K562 (cell line): ENCODE measurements at regions not wholly inside any gene's neighbourhood (a gene's known extent, or its start where the extent isn't known, plus 50 kb on each side); places are given as distances from the start of the nearest gene placed in this dataset.

Experiments
- ATAC-seq: fragments of 200-7000 bp; cut with Tn5 transposase; 3 replicates; pipeline ENCODE4 v1.9.1; 2020; ENCODE audit warnings: moderate library complexity
- BruUV-seq: library from RNA; stranded (reverse); fragments of 400-500 nt; replicated peaks from 2 replicates; lab custom pipeline; 2021; lab: Mats Ljungman, UMichigan
- CTCF ChIA-PET: fragments of 300-600 bp; formaldehyde crosslinking; extraction: SDS; loops from one replicate; lab custom pipeline; 2021; ENCODE audit warnings: low intra/inter-chr PET ratio; lab: Yijun Ruan, JAX
- POLR2A ChIA-PET: fragments of 300-600, 350-650 bp; sonication (Branson Sonifier 250); formaldehyde crosslinking; extraction: SDS; loops from one replicate; lab custom pipeline; 2021; ENCODE audit warnings: antibody characterized with exemption, inconsistent platforms; lab: Yijun Ruan, JAX
- DNase-seq, 4 experiments: peaks; one replicate each; pipeline versions ENCODE4 v3.0.0 to v3.0.0-alpha.2; 2011 to 2018; ENCODE audit warnings: low spot score in 3 of 4, mixed read lengths in 3 of 4; ENCODE audit errors: extremely low read depth in 1 of 4
- FAIRE-seq: peaks from 2 replicates; lab custom pipeline; 2011; peaks lifted over from hg19 to GRCh38; lab: Jason Lieb, UNC
- H2AFZ ChIP-seq: 2 replicates; pipeline ENCODE4 v1.6.0; 2011; ENCODE audit warnings: low read depth, low read length, control low read depth, inconsistent platforms
- H3K27ac ChIP-seq: fragments of 200-600 bp; 3 replicates; pipeline ENCODE4 v1.8.0; 2011; ENCODE audit warnings: low read depth, mild to moderate bottlenecking, control low read depth, inconsistent platforms, low read length, moderate library complexity, mixed read lengths; ENCODE audit errors: extremely low read depth
- H3K27me3 ChIP-seq, 2 experiments: fragments of 300-600 bp in 1 of 2; 2 replicates in 1 of 2; 3 replicates in 1 of 2; pipeline versions ENCODE4 v1.6.0 to v1.8.0; 2011; ENCODE audit warnings: inconsistent platforms in 2 of 2, low read length in 2 of 2, mild to moderate bottlenecking in 1 of 2, mixed read lengths in 1 of 2, moderate library complexity in 1 of 2; ENCODE audit not compliant: control insufficient read depth in 2 of 2, insufficient read depth in 2 of 2
- H3K36me3 ChIP-seq: fragments of 300-600 bp; 3 replicates; pipeline ENCODE4 v1.8.0; 2011; ENCODE audit warnings: mild to moderate bottlenecking, low read length, inconsistent platforms; ENCODE audit not compliant: control insufficient read depth, insufficient read depth
- H3K4me1 ChIP-seq, 2 experiments: fragments of 200-600 bp in 1 of 2; replicated peaks in 1 of 2; 2 replicates in 1 of 2; 3 replicates in 1 of 2; pipeline versions ENCODE4 v1.5.1 to v1.8.0; 2011; ENCODE audit warnings: inconsistent platforms in 2 of 2, low read length in 2 of 2, mild to moderate bottlenecking in 1 of 2, mixed read lengths in 1 of 2, moderate library complexity in 1 of 2; ENCODE audit not compliant: control insufficient read depth in 2 of 2, insufficient read depth in 2 of 2
- H3K4me2 ChIP-seq: 2 replicates; pipeline ENCODE4 v1.6.1; 2011; ENCODE audit warnings: low read length, control low read depth, inconsistent platforms, mixed read lengths; ENCODE audit not compliant: insufficient read depth
- H3K4me3 ChIP-seq: fragments of 200-600 bp; sonication (generic), shearing (Covaris generic); 2 replicates; pipeline ENCODE4 v1.5.1; 2016; ENCODE audit warnings: control low read depth, inconsistent platforms
- H3K79me2 ChIP-seq: fragments of 200-600 bp; 3 replicates; pipeline ENCODE4 v1.8.0; 2011; ENCODE audit warnings: low read length, inconsistent platforms; ENCODE audit not compliant: control insufficient read depth, insufficient read depth
- H3K9ac ChIP-seq, 2 experiments: 2 replicates each; pipeline versions ENCODE4 v1.6.0 to v1.6.1; 2011; ENCODE audit warnings: low read depth in 2 of 2, low read length in 2 of 2, control low read depth in 1 of 2, inconsistent platforms in 1 of 2, mild to moderate bottlenecking in 1 of 2, mixed read lengths in 1 of 2; ENCODE audit not compliant: insufficient read depth in 1 of 2
- H3K9me1 ChIP-seq: one replicate; pipeline ENCODE4 v1.6.0; 2011; ENCODE audit warnings: inconsistent platforms, mild to moderate bottlenecking, low read length, moderate library complexity; ENCODE audit not compliant: control insufficient read depth, insufficient read depth
- H3K9me3 ChIP-seq: replicated peaks from 2 replicates; pipeline ENCODE4 v1.5.1; 2011; ENCODE audit warnings: low read depth, low read length, inconsistent platforms; ENCODE audit not compliant: control insufficient read depth, insufficient read depth
- H4K20me1 ChIP-seq: replicated peaks from 2 replicates; pipeline ENCODE4 v1.6.1; 2011; ENCODE audit warnings: low read length, inconsistent platforms, mixed read lengths; ENCODE audit not compliant: control insufficient read depth, insufficient read depth
- E4F1 ChIP-seq: fragments of 250-450 bp; sonication (Bioruptor Pico); IDR thresholded peaks from 2 replicates; pipeline ENCODE4 v1.5.0; 2021; ENCODE audit warnings: mild to moderate bottlenecking, borderline replicate concordance
- KAT8 ChIP-seq: fragments of 450-650 bp; IDR thresholded peaks from 2 replicates; pipeline ENCODE4 v1.6.1; 2016; ENCODE audit warnings: low read depth, mild to moderate bottlenecking
- NELFE ChIP-seq: IDR thresholded peaks from 2 replicates; pipeline ENCODE4 v1.6.1; 2011; ENCODE audit warnings: mild to moderate bottlenecking; ENCODE audit not compliant: insufficient read depth, insufficient read length
- PHTF2 ChIP-seq: fragments of 250-450 bp; sonication (Bioruptor Pico); IDR thresholded peaks from 2 replicates; pipeline ENCODE4 v1.5.0; 2021; ENCODE audit warnings: mild to moderate bottlenecking
- SIN3A ChIP-seq, 2 experiments: fragments of 150-350 bp in 1 of 2; IDR thresholded peaks; 2 replicates each; pipeline ENCODE4 v1.6.1; 2011 to 2016; ENCODE audit warnings: borderline replicate concordance in 2 of 2, low read depth in 2 of 2, low read length in 2 of 2, mild to moderate bottlenecking in 2 of 2, moderate library complexity in 2 of 2; ENCODE audit not compliant: control insufficient read depth in 1 of 2
- SMAD3 ChIP-seq: fragments of 450-650 bp; formaldehyde crosslinking; conservative IDR thresholded peaks from 2 replicates; pipeline ENCODE4 v1.4.0; 2020; ENCODE audit warnings: mild to moderate bottlenecking
- SMARCA4 ChIP-seq: fragments of 450-650 bp; IDR thresholded peaks from 2 replicates; pipeline ENCODE4 v1.6.1; 2016
- ZBED1 ChIP-seq: IDR thresholded peaks from 2 replicates; pipeline ENCODE4 v1.6.1; 2014
- ZFX ChIP-seq: sonication (generic); formaldehyde crosslinking; IDR thresholded peaks from 2 replicates; pipeline ENCODE4 v1.8.0; 2022; ENCODE audit warnings: mild to moderate bottlenecking, missing genetic modification reagents, moderate library complexity
- ZNF146 ChIP-seq: IDR thresholded peaks from one replicate; pipeline ENCODE4 v1.6.1; 2018; ENCODE audit warnings: missing compliant biosample characterization; ENCODE audit not compliant: unreplicated experiment
- WGBS: fragments of 100-300 bp; shearing (Covaris generic); methylation state at CpG from one replicate; pipeline ENCODE4 v1.1.6; 2016; ENCODE audit warnings: low coverage, mixed read lengths; ENCODE audit not compliant: insufficient coverage; ENCODE audit errors: missing lambda C conversion rate; 5-methylcytosine and 5-hydroxymethylcytosine counted together
- in situ Hi-C: fragments of 300-500 bp; cut with MboI; formaldehyde crosslinking; loops from 4 replicates; pipeline ENCODE4 v1.15.0; 2018; ENCODE audit warnings: inconsistent platforms, mixed read lengths
- intact Hi-C: fragments of 100-400 bp; cut with micrococcal nuclease; formaldehyde crosslinking; loops from 2 replicates; pipeline ENCODE4 v1.14.2; 2022
- TF ChIP-seq, protein P1 (sequence below): fragments of 150-350 bp; conservative IDR thresholded peaks from 2 replicates; pipeline ENCODE4 v1.6.1; 2014; ENCODE audit warnings: low read length
- TF ChIP-seq, protein P2 (sequence below), 2 experiments: IDR thresholded peaks; 2 replicates each; pipeline ENCODE4 v1.6.1; 2011; ENCODE audit warnings: borderline replicate concordance in 1 of 2, control low read depth in 1 of 2, low read depth in 1 of 2, low read length in 1 of 2, mild to moderate bottlenecking in 1 of 2, mixed read lengths in 1 of 2, moderate library complexity in 1 of 2; ENCODE audit not compliant: insufficient read depth in 1 of 2, insufficient read length in 1 of 2, poor library complexity in 1 of 2, severe bottlenecking in 1 of 2; ENCODE audit errors: extremely low read depth in 1 of 2
- TF ChIP-seq, protein P3 (sequence below): fragments of 250-450 bp; sonication (Bioruptor Pico); IDR thresholded peaks from 2 replicates; pipeline ENCODE4 v1.5.0; 2020; ENCODE audit warnings: mild to moderate bottlenecking, borderline replicate concordance

GRCh38 chrX:66863721-66864120 lies 224.8 kb upstream of the EDA2R start (continued):
- no peak for TF ChIP-seq ZNF146 (CRISPR knock-in tag)

GRCh38 chrX:66833426-66833825 lies 194.5 kb upstream of the EDA2R start:
- ATAC-seq (no peak), FAIRE-seq (no peak), DNase-seq (no peak)
- no peaks in the 10 kb centered on the region for H3K9me1 ChIP-seq
- no peaks in the 10 kb centered on the region for H3K9me3 ChIP-seq
- H4K20me1 ChIP-seq = no peaks in the 10 kb centered on the region
- WGBS = no CpG with 5 or more reads among the region's 1 CpG
- no peaks in the 10 kb centered on the region for H3K79me2 ChIP-seq
- H3K27ac ChIP-seq = no peak overlapping the region
- in situ Hi-C loops = no loop called here
- no TSS peak for BruUV-seq
- intact Hi-C loops = no loop called here
- POLR2A ChIA-PET = no interaction called here
- CTCF ChIA-PET = no interaction called here
- no peaks in the 10 kb centered on the region for H3K36me3 ChIP-seq
- H3K4me2 ChIP-seq = no peak overlapping the region
- H3K27me3 ChIP-seq = no peaks in the 10 kb centered on the region
- H3K9ac ChIP-seq = no peak overlapping the region
- H2AFZ ChIP-seq = no peak overlapping the region
- no peak overlapping the region for H3K4me3 ChIP-seq
- no peaks in the 10 kb centered on the region for H3K4me1 ChIP-seq
- no peak for TF ChIP-seq SMARCA4
- no peak for TF ChIP-seq KAT8
- no peak for TF ChIP-seq SMAD3
- no peak for TF ChIP-seq E4F1
- no peak for TF ChIP-seq ZFX
- TF ChIP-seq, protein P1, sequence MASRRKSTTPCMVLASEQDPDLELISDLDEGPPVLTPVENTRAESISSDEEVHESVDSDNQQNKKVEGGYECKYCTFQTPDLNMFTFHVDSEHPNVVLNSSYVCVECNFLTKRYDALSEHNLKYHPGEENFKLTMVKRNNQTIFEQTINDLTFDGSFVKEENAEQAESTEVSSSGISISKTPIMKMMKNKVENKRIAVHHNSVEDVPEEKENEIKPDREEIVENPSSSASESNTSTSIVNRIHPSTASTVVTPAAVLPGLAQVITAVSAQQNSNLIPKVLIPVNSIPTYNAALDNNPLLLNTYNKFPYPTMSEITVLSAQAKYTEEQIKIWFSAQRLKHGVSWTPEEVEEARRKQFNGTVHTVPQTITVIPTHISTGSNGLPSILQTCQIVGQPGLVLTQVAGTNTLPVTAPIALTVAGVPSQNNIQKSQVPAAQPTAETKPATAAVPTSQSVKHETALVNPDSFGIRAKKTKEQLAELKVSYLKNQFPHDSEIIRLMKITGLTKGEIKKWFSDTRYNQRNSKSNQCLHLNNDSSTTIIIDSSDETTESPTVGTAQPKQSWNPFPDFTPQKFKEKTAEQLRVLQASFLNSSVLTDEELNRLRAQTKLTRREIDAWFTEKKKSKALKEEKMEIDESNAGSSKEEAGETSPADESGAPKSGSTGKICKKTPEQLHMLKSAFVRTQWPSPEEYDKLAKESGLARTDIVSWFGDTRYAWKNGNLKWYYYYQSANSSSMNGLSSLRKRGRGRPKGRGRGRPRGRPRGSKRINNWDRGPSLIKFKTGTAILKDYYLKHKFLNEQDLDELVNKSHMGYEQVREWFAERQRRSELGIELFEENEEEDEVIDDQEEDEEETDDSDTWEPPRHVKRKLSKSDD = no peak
- TF ChIP-seq, protein P2, sequence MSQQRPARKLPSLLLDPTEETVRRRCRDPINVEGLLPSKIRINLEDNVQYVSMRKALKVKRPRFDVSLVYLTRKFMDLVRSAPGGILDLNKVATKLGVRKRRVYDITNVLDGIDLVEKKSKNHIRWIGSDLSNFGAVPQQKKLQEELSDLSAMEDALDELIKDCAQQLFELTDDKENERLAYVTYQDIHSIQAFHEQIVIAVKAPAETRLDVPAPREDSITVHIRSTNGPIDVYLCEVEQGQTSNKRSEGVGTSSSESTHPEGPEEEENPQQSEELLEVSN (IDR thresholded peaks at IDR 0.05; ENCODE audit: borderline replicate concordance in 1 of 2, extremely low read depth in 1 of 2, insufficient read depth in 1 of 2, insufficient read length in 1 of 2, low read depth in 1 of 2, low read length in 1 of 2, poor library complexity in 1 of 2, severe bottlenecking in 1 of 2) = no peak
- TF ChIP-seq, protein P3, sequence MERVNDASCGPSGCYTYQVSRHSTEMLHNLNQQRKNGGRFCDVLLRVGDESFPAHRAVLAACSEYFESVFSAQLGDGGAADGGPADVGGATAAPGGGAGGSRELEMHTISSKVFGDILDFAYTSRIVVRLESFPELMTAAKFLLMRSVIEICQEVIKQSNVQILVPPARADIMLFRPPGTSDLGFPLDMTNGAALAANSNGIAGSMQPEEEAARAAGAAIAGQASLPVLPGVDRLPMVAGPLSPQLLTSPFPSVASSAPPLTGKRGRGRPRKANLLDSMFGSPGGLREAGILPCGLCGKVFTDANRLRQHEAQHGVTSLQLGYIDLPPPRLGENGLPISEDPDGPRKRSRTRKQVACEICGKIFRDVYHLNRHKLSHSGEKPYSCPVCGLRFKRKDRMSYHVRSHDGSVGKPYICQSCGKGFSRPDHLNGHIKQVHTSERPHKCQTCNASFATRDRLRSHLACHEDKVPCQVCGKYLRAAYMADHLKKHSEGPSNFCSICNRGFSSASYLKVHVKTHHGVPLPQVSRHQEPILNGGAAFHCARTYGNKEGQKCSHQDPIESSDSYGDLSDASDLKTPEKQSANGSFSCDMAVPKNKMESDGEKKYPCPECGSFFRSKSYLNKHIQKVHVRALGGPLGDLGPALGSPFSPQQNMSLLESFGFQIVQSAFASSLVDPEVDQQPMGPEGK = no peak
- no peak for TF ChIP-seq ZBED1
- TF ChIP-seq PHTF2 = no peak
- TF ChIP-seq NELFE = no peak
- no peak for TF ChIP-seq SIN3A (IDR thresholded peaks at IDR 0.05; ENCODE audit: borderline replicate concordance in 2 of 2, control insufficient read depth in 1 of 2, low read depth in 2 of 2, low read length in 2 of 2)
